ENCODE measurements at regions not wholly inside any gene's neighbourhood (a gene's known extent, or its start where the extent isn't known, plus 50 kb on each side); places are given as distances from the start of the nearest gene placed in this dataset.

- Mint-ChIP-seq H3K27me3 (ENCODE audit: low read depth in 3 of 3) (peaks cover 52 to 59% (median 56%) of the 10 kb centered on the region in 3 donors), H3K4me3 (peak overlapping the region; percentile 75 to 96), H3K4me1 (peaks cover 29% of the 10 kb centered on the region), H3K36me3 (peaks cover 8 to 22% of the 10 kb centered on the region in 2 donors), H3K9me3 (peaks cover 0 to 18% (median 9%) of the 10 kb centered on the region in 7 donors), H3K27ac (no peak overlapping the region)
- H3K36me3 ChIP-seq (replicated peaks in 1 of 2; ENCODE audit: control insufficient read depth in 1 of 2, insufficient read depth in 2 of 2, low read length in 2 of 2), result no peaks in the 10 kb centered on the region
- 71% methylated on average over 12 of the region's 15 CpGs for WGBS (ENCODE audit: insufficient coverage)
- intact Hi-C loops (cut with micrococcal nuclease), result loop anchor here in 1 of 2 donors (10.0 kb wide), 1 partner anchor 197 kb away; no protein-coding TSS in a partner anchor
- peaks cover 0 to 4% of the 10 kb centered on the region in 2 donors for H3K9me3 ChIP-seq (replicated peaks in 1 of 2; ENCODE audit: control insufficient read depth in 1 of 2, insufficient read depth in 1 of 2, low read length in 2 of 2)
- H3K27ac ChIP-seq (ENCODE audit: low read depth in 1 of 2, low read length in 2 of 2), result no peak overlapping the region
- peaks cover 23 to 27% of the 10 kb centered on the region in 2 donors for H3K4me1 ChIP-seq (ENCODE audit: control insufficient read depth in 1 of 2, insufficient read depth in 2 of 2, low read length in 2 of 2)
- H3K79me2 ChIP-seq (ENCODE audit: insufficient read depth, low read length), result no peaks in the 10 kb centered on the region
- DNase-seq, result no peak
- no peak overlapping the region for H3K9ac ChIP-seq (ENCODE audit: insufficient read depth, low read length, poor library complexity, severe bottlenecking)
- TF ChIP-seq CTCF (IDR thresholded peaks at IDR 0.05), result no peak
- H3K27me3 ChIP-seq (ENCODE audit: control insufficient read depth in 2 of 2, insufficient read depth in 2 of 2, low read length in 2 of 2), result peaks cover 38 to 59% of the 10 kb centered on the region in 2 donors
- no peaks in the 10 kb centered on the region for H4K20me1 ChIP-seq (ENCODE audit: insufficient read depth, low read length)
- H3K4me3 ChIP-seq (replicated peaks in 1 of 3; ENCODE audit: low read depth in 2 of 3, low read length in 3 of 3), result peak overlapping the region in 1 of 3 experiments; percentile 62
- H2AFZ ChIP-seq (ENCODE audit: insufficient read depth, low read depth, low read length, poor library complexity, severe bottlenecking), result peak overlapping the region; percentile 64
- no peak overlapping the region for H3K4me2 ChIP-seq (replicated peaks; ENCODE audit: extremely low read depth, low read length, poor library complexity, severe bottlenecking)
Measured at GRCh38 chr6:105981888-105982358, 104.2 kb upstream of the PRDM1 start.

DNA sequence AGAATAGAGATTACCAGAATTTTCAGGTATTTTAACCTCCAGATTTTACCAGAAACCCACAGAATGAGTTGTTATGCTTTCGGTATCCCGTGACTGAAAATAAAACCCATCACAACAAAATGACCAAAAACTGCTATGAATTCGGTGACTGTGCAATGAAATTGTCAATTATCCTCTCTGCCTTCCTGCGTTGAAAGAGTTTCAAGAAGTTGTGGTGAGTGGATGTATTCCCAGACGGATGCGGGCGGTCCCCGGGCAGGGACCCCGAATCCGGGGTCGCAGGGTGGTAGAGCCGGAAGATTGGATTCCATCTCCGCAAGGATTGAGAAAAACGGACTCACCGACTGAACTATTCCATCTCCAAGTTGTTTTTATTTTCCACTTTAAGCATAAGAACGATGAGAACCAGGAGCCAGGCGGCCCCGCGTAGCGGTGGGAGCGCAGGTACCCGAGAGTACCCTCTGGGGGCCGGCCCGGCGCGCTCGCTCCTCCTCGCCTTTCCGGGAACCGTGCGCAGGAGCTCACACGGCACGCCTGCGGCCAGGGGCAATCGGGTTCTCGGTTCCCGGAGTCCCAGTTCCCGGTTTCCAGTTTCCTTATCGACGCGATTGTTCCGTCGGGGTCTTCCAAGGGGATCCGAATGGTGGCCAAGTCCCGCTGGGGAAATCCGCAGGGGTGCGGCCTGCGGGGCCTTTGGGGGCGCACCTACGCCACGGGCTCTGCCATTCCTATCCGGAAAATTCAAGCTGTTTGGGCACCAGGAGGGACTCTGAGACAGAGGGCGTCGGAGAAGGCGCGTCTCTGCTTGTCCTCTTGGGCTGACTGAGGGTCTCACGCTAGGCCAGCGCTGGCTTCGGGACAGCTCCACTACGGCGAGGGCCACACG lies 104.9 kb upstream of the PRDM1 start:
- peak overlapping the region; percentile 5 to 62 (median 8) for H3K4me3 ChIP-seq (replicated peaks in 1 of 3; ENCODE audit: low read depth in 2 of 3, low read length in 3 of 3)
- peak overlapping the region in 3 of 7 donors; percentile 46 to 68 (median 66) for H3K27ac Mint-ChIP-seq

More for the DNA sequence above, 104.9 kb upstream of the PRDM1 start:
- Histone ChIP-seq H3K9ac (ENCODE audit: insufficient read depth, low read length, poor library complexity, severe bottlenecking) (peak overlapping the region; percentile 11), H3K79me2 (ENCODE audit: insufficient read depth, low read length) (no peaks in the 10 kb centered on the region), H3K4me2 (replicated peaks; ENCODE audit: extremely low read depth, low read length, poor library complexity, severe bottlenecking) (peak overlapping the region; percentile 56), H3K36me3 (replicated peaks in 1 of 2; ENCODE audit: control insufficient read depth in 1 of 2, insufficient read depth in 2 of 2, low read length in 2 of 2) (no peaks in the 10 kb centered on the region), H3K27me3 (ENCODE audit: control insufficient read depth in 2 of 2, insufficient read depth in 2 of 2, low read length in 2 of 2) (peaks cover 32 to 53% of the 10 kb centered on the region in 2 donors), H3K27ac (ENCODE audit: low read depth in 1 of 2, low read length in 2 of 2) (no peak overlapping the region), H3K9me3 (replicated peaks in 1 of 2; ENCODE audit: control insufficient read depth in 1 of 2, insufficient read depth in 1 of 2, low read length in 2 of 2) (peaks cover 0 to 4% of the 10 kb centered on the region in 2 donors), H3K4me1 (ENCODE audit: control insufficient read depth in 1 of 2, insufficient read depth in 2 of 2, low read length in 2 of 2) (peaks cover 21 to 22% of the 10 kb centered on the region in 2 donors), H4K20me1 (ENCODE audit: insufficient read depth, low read length) (no peaks in the 10 kb centered on the region), H2AFZ (ENCODE audit: insufficient read depth, low read depth, low read length, poor library complexity, severe bottlenecking) (peak overlapping the region; percentile 64)
- TF ChIP-seq CTCF (IDR thresholded peaks at IDR 0.05), result no peak
- peak overlapping the region; percentile 75 to 96 for H3K4me3 Mint-ChIP-seq
- peaks cover 5 to 22% of the 10 kb centered on the region in 2 donors for H3K36me3 Mint-ChIP-seq
- 5% methylated on average over 50 of the region's 62 CpGs for WGBS (ENCODE audit: insufficient coverage)
- peaks cover 0 to 17% (median 7%) of the 10 kb centered on the region in 7 donors for H3K9me3 Mint-ChIP-seq
- intact Hi-C loops (cut with micrococcal nuclease), result loop anchor here in 1 of 2 donors (10.0 kb wide), 1 partner anchor 196 kb away; no protein-coding TSS in a partner anchor
- H3K4me1 Mint-ChIP-seq, result peaks cover 25% of the 10 kb centered on the region
- peaks cover 46 to 52% (median 50%) of the 10 kb centered on the region in 3 donors for H3K27me3 Mint-ChIP-seq (ENCODE audit: low read depth in 3 of 3)
- DNase-seq, result no peak
